ENCODE measurements at regions not wholly inside any gene's neighbourhood (a gene's known extent, or its start where the extent isn't known, plus 50 kb on each side); places are given as distances from the start of the nearest gene placed in this dataset.

GRCh38 chr4:12716896-12717295 lies 767.2 kb downstream of the RAB28 start:
- in situ Hi-C loops (cut with MboI; ENCODE audit: low sequenced_read_pairs, unreplicated experiment), result no loop called here
- TF ChIP-seq, protein P1, sequence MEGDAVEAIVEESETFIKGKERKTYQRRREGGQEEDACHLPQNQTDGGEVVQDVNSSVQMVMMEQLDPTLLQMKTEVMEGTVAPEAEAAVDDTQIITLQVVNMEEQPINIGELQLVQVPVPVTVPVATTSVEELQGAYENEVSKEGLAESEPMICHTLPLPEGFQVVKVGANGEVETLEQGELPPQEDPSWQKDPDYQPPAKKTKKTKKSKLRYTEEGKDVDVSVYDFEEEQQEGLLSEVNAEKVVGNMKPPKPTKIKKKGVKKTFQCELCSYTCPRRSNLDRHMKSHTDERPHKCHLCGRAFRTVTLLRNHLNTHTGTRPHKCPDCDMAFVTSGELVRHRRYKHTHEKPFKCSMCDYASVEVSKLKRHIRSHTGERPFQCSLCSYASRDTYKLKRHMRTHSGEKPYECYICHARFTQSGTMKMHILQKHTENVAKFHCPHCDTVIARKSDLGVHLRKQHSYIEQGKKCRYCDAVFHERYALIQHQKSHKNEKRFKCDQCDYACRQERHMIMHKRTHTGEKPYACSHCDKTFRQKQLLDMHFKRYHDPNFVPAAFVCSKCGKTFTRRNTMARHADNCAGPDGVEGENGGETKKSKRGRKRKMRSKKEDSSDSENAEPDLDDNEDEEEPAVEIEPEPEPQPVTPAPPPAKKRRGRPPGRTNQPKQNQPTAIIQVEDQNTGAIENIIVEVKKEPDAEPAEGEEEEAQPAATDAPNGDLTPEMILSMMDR (IDR thresholded peaks at IDR 0.05; ENCODE audit: borderline replicate concordance, control extremely low read depth, extremely low read depth, insufficient read depth, missing control alignments), result no peak

DNA sequence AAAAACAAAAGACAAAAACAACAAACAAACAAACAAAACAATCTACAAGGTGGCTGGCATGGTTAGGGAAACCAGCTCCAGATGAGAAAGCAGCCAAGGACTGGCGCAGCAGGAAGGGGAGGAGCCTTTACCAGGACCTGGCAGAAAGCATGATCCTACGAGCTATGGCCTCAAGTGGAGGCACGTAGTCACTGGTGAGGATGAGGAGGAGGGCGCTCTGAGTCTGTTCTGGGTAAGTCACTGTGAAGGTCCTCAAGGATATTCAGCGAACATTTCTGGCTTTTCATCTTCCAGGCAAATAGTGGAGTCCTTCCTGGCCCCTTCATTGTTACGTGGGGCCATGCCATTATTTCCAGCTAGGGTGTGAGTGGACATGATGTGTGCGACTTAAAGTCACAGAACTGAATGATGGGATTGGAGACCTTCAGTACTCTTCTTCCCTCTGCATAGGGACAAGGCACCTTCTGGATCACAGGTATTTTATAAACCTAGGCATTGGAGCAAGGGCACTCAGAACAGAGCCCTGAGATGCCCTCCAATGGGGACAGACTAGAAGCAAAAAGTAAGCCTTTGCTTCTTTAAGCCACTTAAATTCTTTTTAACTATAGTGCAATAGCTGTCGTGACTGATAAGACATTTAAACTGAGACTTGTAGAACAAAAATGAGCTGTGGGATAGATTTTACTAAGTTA lies 771.3 kb downstream of the RAB28 start:
- in situ Hi-C loops (cut with MboI; ENCODE audit: low sequenced_read_pairs, unreplicated experiment), result no loop called here
- TF ChIP-seq, protein P1 (IDR thresholded peaks at IDR 0.05; ENCODE audit: borderline replicate concordance, control extremely low read depth, extremely low read depth, insufficient read depth, missing control alignments), result no peak
- DNase-seq (ENCODE audit: low spot score), result no peak

More at GRCh38 chr4:12716896-12717295, 767.2 kb downstream of the RAB28 start:
- no peak for DNase-seq (ENCODE audit: low spot score)

DNA sequence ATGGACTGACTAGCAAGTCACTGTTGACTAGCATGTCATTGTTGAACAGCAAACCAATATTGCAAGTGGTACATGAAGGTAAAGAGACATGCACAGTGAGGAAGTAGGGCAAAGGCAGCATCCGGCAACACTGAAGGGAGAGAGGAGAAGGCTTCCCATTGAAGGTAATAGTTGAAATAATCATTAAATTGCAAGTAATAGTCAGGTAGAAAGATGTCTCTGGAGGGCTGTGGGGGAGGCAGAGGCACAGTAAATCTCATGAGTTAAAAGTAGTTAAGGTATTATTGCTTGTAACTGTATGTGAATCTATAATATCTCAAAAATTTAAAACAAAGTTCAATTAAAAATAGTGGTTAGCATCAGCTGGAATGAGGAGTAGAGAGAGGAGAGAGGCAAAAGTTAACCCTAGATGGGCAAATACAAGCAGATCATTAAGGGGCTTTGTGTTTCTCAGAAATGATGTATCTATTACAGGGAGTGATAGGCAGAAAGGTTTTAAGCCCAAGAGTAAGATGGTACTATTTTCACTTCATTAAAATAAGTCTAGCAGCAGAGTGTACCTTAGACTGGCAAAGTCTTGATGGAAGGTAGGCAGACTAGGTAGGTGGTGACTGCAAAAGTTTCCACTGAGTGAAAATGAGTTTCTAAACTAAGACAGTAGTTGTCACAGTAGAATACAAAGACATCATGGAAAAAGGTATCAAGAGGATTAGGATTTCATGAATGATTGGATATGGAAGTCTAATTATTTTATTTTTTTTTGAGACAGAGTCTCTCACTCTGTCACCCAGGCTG lies 776.6 kb downstream of the RAB28 start:
- no peak for DNase-seq (ENCODE audit: low spot score)
- TF ChIP-seq, protein P1 (IDR thresholded peaks at IDR 0.05; ENCODE audit: borderline replicate concordance, control extremely low read depth, extremely low read depth, insufficient read depth, missing control alignments), result no peak
- in situ Hi-C loops (cut with MboI; ENCODE audit: low sequenced_read_pairs, unreplicated experiment), result no loop called here

GRCh38 chr4:12703036-12703435 lies 781.1 kb downstream of the RAB28 start:
- no peak for DNase-seq (ENCODE audit: low spot score)
- TF ChIP-seq, protein P1 (IDR thresholded peaks at IDR 0.05; ENCODE audit: borderline replicate concordance, control extremely low read depth, extremely low read depth, insufficient read depth, missing control alignments), result no peak
- in situ Hi-C loops (cut with MboI; ENCODE audit: low sequenced_read_pairs, unreplicated experiment), result no loop called here

- DNase-seq (ENCODE audit: low spot score), result no peak
- TF ChIP-seq, protein P1 (IDR thresholded peaks at IDR 0.05; ENCODE audit: borderline replicate concordance, control extremely low read depth, extremely low read depth, insufficient read depth, missing control alignments), result no peak
- in situ Hi-C loops (cut with MboI; ENCODE audit: low sequenced_read_pairs, unreplicated experiment), result no loop called here
Measured at GRCh38 chr4:12701384-12701783, 782.8 kb downstream of the RAB28 start.

GRCh38 chr4:12697970-12698369 lies 786.2 kb downstream of the RAB28 start:
- in situ Hi-C loops (cut with MboI; ENCODE audit: low sequenced_read_pairs, unreplicated experiment), result no loop called here
- DNase-seq (ENCODE audit: low spot score), result peak; percentile 1
- TF ChIP-seq, protein P1 (IDR thresholded peaks at IDR 0.05; ENCODE audit: borderline replicate concordance, control extremely low read depth, extremely low read depth, insufficient read depth, missing control alignments), result no peak

All from GM13976 (cell line).